ENCODE measurements at regions not wholly inside any gene's neighbourhood (a gene's known extent, or its start where the extent isn't known, plus 50 kb on each side); places are given as distances from the start of the nearest gene placed in this dataset.

GRCh38 chrX:106437407-106437806 is 174.4 kb upstream of the RADX start:
- TF ChIP-seq CTCF (conservative IDR thresholded peaks at IDR 0.05; ENCODE audit: low read depth, low read length): no peak
- TF ChIP-seq EZH2 (IDR thresholded peaks at IDR 0.05; ENCODE audit: low read length, unreplicated experiment): no peak

All from PC-3 (cell line).